ENCODE measurements at regions not wholly inside any gene's neighbourhood (a gene's known extent, or its start where the extent isn't known, plus 50 kb on each side); places are given as distances from the start of the nearest gene placed in this dataset.

DNA sequence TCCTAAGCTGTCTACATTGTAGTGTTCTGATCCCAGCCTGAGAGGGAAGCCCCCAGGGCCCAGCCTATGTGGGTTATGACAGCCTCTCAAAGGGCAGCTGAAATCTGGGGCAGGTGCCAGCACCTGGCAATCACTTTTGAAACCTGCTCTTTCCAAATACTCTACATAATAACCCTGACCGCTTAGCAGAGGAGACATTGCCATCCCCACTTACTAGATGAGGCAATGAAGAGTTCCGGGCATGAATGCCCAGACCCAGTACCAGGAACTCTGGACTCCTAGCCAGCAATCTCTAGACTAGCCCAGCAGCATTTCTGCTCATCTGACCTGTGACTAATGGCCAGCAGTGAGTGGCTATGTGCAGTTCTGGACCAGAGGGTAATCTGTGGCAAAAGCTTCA, 412.4 kb upstream of the CADM1 start:
- no peak for TF ChIP-seq POLR2AphosphoS5 (IDR thresholded peaks at IDR 0.05; ENCODE audit: low read depth)
- no peak for TF ChIP-seq CTCF (conservative IDR thresholded peaks at IDR 0.05; ENCODE audit: low read depth in 2 of 2)
- no peak for TF ChIP-seq EZH2 (IDR thresholded peaks at IDR 0.05; ENCODE audit: low read depth, unreplicated experiment)
- no peak for TF ChIP-seq EZH2phosphoT487 (IDR thresholded peaks at IDR 0.05; ENCODE audit: unreplicated experiment)
- TF ChIP-seq JUNB (IDR thresholded peaks at IDR 0.05; ENCODE audit: unreplicated experiment) = no peak
- no peak for TF ChIP-seq REST (IDR thresholded peaks at IDR 0.05; ENCODE audit: unreplicated experiment)
- TF ChIP-seq STAT1 (IDR thresholded peaks at IDR 0.05; ENCODE audit: unreplicated experiment) = no peak
- TF ChIP-seq ZNF114 (CRISPR knock-in tag; IDR thresholded peaks at IDR 0.05) = no peak
